Psoas muscle (tissue), 7 donors: ENCODE measurements at regions not wholly inside any gene's neighbourhood (a gene's known extent, or its start where the extent isn't known, plus 50 kb on each side); places are given as distances from the start of the nearest gene placed in this dataset.
"Not testable (repeated sequence)": the region's sequence is repeated elsewhere in the genome, so short reads cannot be mapped to it uniquely, and the experiment has no call there.

ENCODE experiments used
- ATAC-seq, 4 donors: fragments of 200-7000 bp; cut with Tn5 transposase; one replicate each; pipeline ENCODE4 v1.9.1; 2020; ENCODE audit warnings: moderate library complexity in 3 of 4, mild to moderate bottlenecking in 2 of 4
- DNase-seq, 2 donors: peaks; one replicate each; pipeline ENCODE4 v3.0.0-alpha.2; 2020
- H3K27ac ChIP-seq: fragments of 200-600 bp; one replicate; pipeline ENCODE4 v1.8.0; 2022
- H3K27me3 ChIP-seq, 3 donors: fragments of 200-600 bp in 1 of 3; one replicate each; pipeline versions ENCODE4 v1.6.1 to v1.8.0; 2013 to 2022; ENCODE audit warnings: low read length in 2 of 3, mild to moderate bottlenecking in 2 of 3, moderate library complexity in 1 of 3; ENCODE audit not compliant: insufficient read depth in 3 of 3
- H3K36me3 ChIP-seq, 2 donors: fragments of 200-600 bp in 1 of 2; one replicate each; pipeline versions ENCODE4 v1.6.1 to v1.8.0; 2013 to 2022; ENCODE audit warnings: low read depth in 1 of 2, mild to moderate bottlenecking in 1 of 2, moderate library complexity in 1 of 2; ENCODE audit not compliant: insufficient read depth in 1 of 2
- H3K4me1 ChIP-seq: fragments of 200-600 bp; one replicate; pipeline ENCODE4 v1.8.0; 2022
- H3K4me3 ChIP-seq: fragments of 200-600 bp; one replicate; pipeline ENCODE4 v1.8.0; 2022; ENCODE audit warnings: mild to moderate bottlenecking
- H3K9me3 ChIP-seq: fragments of 200-600 bp; one replicate; pipeline ENCODE4 v1.8.0; 2022
- CTCF ChIP-seq: fragments of 200-600 bp; IDR thresholded peaks from one replicate; pipeline ENCODE4 v1.8.0; 2022; ENCODE audit warnings: antibody characterized with exemption
- WGBS, 3 donors: extraction: QIAGEN DNeasy Blood & Tissue Kit; methylation state at CpG; one replicate each; pipeline versions ENCODE4 v1.1.6 to v1.1.7; 2013; 5-methylcytosine and 5-hydroxymethylcytosine counted together
- intact Hi-C, 2 donors: fragments of 100-400 bp; cut with DNase I; formaldehyde crosslinking; loops; one replicate each; pipeline versions ENCODE4 v1.11.0 to v1.14.2; 2022
- donor health status: healthy with polysubstance abuse.
- donor health status: DM: no; HTN: no; CAD: no; lungs with moderate emphysema.
- donor health status: Bipolar disorder and iron deficiency.
- donor health status: healthy.
- donor health status: DM: yes; HTN: yes; CAD: no.
- donor health status: DM: no; HTN: no; CAD: no.
- donor health status: DM: yes; HTN: yes; CAD: no.

- DNase-seq = no peak
- Histone ChIP-seq H3K9me3 (no peaks in the 10 kb centered on the region), H3K4me1 (no peaks in the 10 kb centered on the region), H3K4me3 (no peak overlapping the region), H3K27me3 (no peaks in the 10 kb centered on the region), H3K27ac (no peak overlapping the region), H3K36me3 (no peaks in the 10 kb centered on the region)
- ATAC-seq = no peak
- intact Hi-C loops = no loop called here
- 86 to 93% (median 87%) methylated on average over 3 of the region's 3 CpGs for WGBS, 3 donors
- TF ChIP-seq CTCF = no peak
Observed at GRCh38 chr5:89168766-89169165, 285.8 kb upstream of the MEF2C start.

- H3K4me1 ChIP-seq, H3K27ac ChIP-seq, H3K27me3 ChIP-seq, H3K9me3 ChIP-seq, ATAC-seq, DNase-seq, H3K36me3 ChIP-seq, H3K4me3 ChIP-seq, intact Hi-C loops: not testable (repeated sequence)
- 93 to 98% (median 96%) methylated on average over 2 of the region's 2 CpGs for WGBS, 3 donors
Observed at GRCh38 chr5:89164703-89165102, 281.7 kb upstream of the MEF2C start.

GRCh38 chr5:89156226-89156625 is 273.2 kb upstream of the MEF2C start:
- no peak for ATAC-seq
- Histone ChIP-seq H3K27me3 (no peaks in the 10 kb centered on the region), H3K36me3 (no peaks in the 10 kb centered on the region), H3K27ac (no peak overlapping the region), H3K9me3 (no peaks in the 10 kb centered on the region), H3K4me3 (no peak overlapping the region), H3K4me1 (no peaks in the 10 kb centered on the region)
- intact Hi-C loops = no loop called here
- no peak for DNase-seq
- no peak for TF ChIP-seq CTCF

- intact Hi-C loops = no loop called here
- ATAC-seq = no peak
Observed at GRCh38 chr5:89147031-89147430, 264.0 kb upstream of the MEF2C start.

GRCh38 chr5:89137148-89137547 is 254.2 kb upstream of the MEF2C start:
- Histone ChIP-seq H3K4me1 (no peaks in the 10 kb centered on the region), H3K4me3 (no peak overlapping the region), H3K36me3 (no peaks in the 10 kb centered on the region), H3K9me3 (no peaks in the 10 kb centered on the region), H3K27ac (no peak overlapping the region), H3K27me3 (no peaks in the 10 kb centered on the region)
- intact Hi-C loops = no loop called here
- TF ChIP-seq CTCF = no peak
- 39 to 57% (median 52%) methylated on average over 1 of the region's 1 CpG for WGBS, 3 donors
- no peak for ATAC-seq
- no peak for DNase-seq

More at GRCh38 chr5:89147031-89147430, 264.0 kb upstream of the MEF2C start:
- DNase-seq = no peak
- Histone ChIP-seq H3K4me3 (no peak overlapping the region), H3K27ac (no peak overlapping the region), H3K9me3 (no peaks in the 10 kb centered on the region), H3K27me3 (no peaks in the 10 kb centered on the region), H3K36me3 (no peaks in the 10 kb centered on the region), H3K4me1 (no peaks in the 10 kb centered on the region)
- 87 to 92% (median 91%) methylated on average over 1 of the region's 1 CpG for WGBS, 3 donors
- TF ChIP-seq CTCF = no peak
